SK-N-MC (cell line): ENCODE measurements at regions not wholly inside any gene's neighbourhood (a gene's known extent, or its start where the extent isn't known, plus 50 kb on each side); places are given as distances from the start of the nearest gene placed in this dataset.

Experiments used
- FOXP2 ChIP-seq: optimal IDR thresholded peaks from 2 replicates; pipeline ENCODE3; 2011; ENCODE audit warnings: mild to moderate bottlenecking, moderate library complexity; ENCODE audit not compliant: insufficient read depth; ENCODE audit errors: extremely low read length, control extremely low read depth
- POLR2AphosphoS5 ChIP-seq: IDR thresholded peaks from 2 replicates; pipeline ENCODE4 v1.6.1; 2012; ENCODE audit warnings: mild to moderate bottlenecking, low read depth, low read length, borderline replicate concordance

- no peak for TF ChIP-seq FOXP2
- TF ChIP-seq POLR2AphosphoS5: no peak
These were observed 419.1 kb upstream of the LCORL start for GRCh38 chr4:18440527-18441202.
